GM12891 (cell line): ENCODE measurements at regions not wholly inside any gene's neighbourhood (a gene's known extent, or its start where the extent isn't known, plus 50 kb on each side); places are given as distances from the start of the nearest gene placed in this dataset.

ENCODE experiments used
- PAX5 ChIP-seq: IDR thresholded peaks from 2 replicates; pipeline ENCODE4 v1.6.1; 2011; ENCODE audit warnings: low read length, moderate library complexity, mild to moderate bottlenecking; ENCODE audit not compliant: insufficient read depth, severe bottlenecking
- POLR2A ChIP-seq: IDR thresholded peaks from 2 replicates; pipeline ENCODE4 v1.6.1; 2011; ENCODE audit warnings: low read depth, low read length, control low read depth
- POLR2AphosphoS5 ChIP-seq: IDR thresholded peaks from 2 replicates; pipeline ENCODE4 v1.6.1; 2011; ENCODE audit warnings: low read depth, low read length, control low read depth
- TAF1 ChIP-seq: IDR thresholded peaks from 2 replicates; pipeline ENCODE4 v1.6.1; 2011; ENCODE audit warnings: low read depth, low read length, control low read depth

- TF ChIP-seq TAF1 (no peak), POLR2A (no peak), POLR2AphosphoS5 (no peak), PAX5 (no peak)
Observed at GRCh38 chr3:102037791-102038190, 188.5 kb downstream of the NFKBIZ start.
